Tibial artery (tissue), 4 donors: ENCODE measurements at regions not wholly inside any gene's neighbourhood (a gene's known extent, or its start where the extent isn't known, plus 50 kb on each side); places are given as distances from the start of the nearest gene placed in this dataset.
"Not testable (repeated sequence)": the region's sequence is repeated elsewhere in the genome, so short reads cannot be mapped to it uniquely, and the experiment has no call there.

Source experiments
- DNase-seq, 2 donors: peaks; one replicate each; pipeline ENCODE4 v3.0.0-alpha.2; 2019
- H3K27ac ChIP-seq, 2 donors: fragments of 200-600 bp; sonication (generic) in 1 of 2; 1 replicate in 1 of 2; 2 replicates in 1 of 2; pipeline ENCODE4 v1.5.1; 2018 to 2019; ENCODE audit warnings: mild to moderate bottlenecking in 1 of 2
- H3K27me3 ChIP-seq, 2 donors: fragments of 200-600 bp; sonication (generic) in 1 of 2; one replicate each; pipeline versions ENCODE4 v1.5.1 to v1.6.0; 2016 to 2019
- H3K36me3 ChIP-seq, 3 donors: fragments of 200-600 bp; sonication (generic) in 2 of 3; one replicate each; pipeline ENCODE4 v1.5.1; 2016 to 2019; ENCODE audit warnings: mild to moderate bottlenecking in 2 of 3
- H3K4me1 ChIP-seq, 4 donors: fragments of 200-600 bp; sonication (generic) in 2 of 4; 1 replicate in 3 of 4; 2 replicates in 1 of 4; pipeline ENCODE4 v1.5.1; 2016 to 2019
- H3K4me3 ChIP-seq, 2 donors: fragments of 200-600 bp; sonication (generic) in 1 of 2; 1 replicate in 1 of 2; 2 replicates in 1 of 2; pipeline ENCODE4 v1.5.1; 2018 to 2019; ENCODE audit warnings: mild to moderate bottlenecking in 2 of 2
- H3K9me3 ChIP-seq, 3 donors: fragments of 200-600 bp; sonication (generic) in 1 of 3; one replicate each; pipeline ENCODE4 v1.5.1; 2016 to 2019
- CTCF ChIP-seq, 2 experiments: fragments of 200-600 bp in 1 of 2; fragments of 450-650 bp in 1 of 2; IDR thresholded peaks; one replicate each; pipeline ENCODE4 v1.5.1; 2017 to 2019; ENCODE audit warnings: antibody characterized with exemption in 2 of 2, mild to moderate bottlenecking in 1 of 2, moderate library complexity in 1 of 2
- intact Hi-C: fragments of 100-400 bp; cut with DNase I; formaldehyde crosslinking; loops from one replicate; pipeline ENCODE4 v1.15.0; 2023; ENCODE audit warnings: low total_unique reads

GRCh38 chr1:220475608-220476007 lies 52.3 kb upstream of the MARK1 start:
- intact Hi-C loops, H3K27me3 ChIP-seq, H3K4me1 ChIP-seq, H3K27ac ChIP-seq, DNase-seq, H3K36me3 ChIP-seq, H3K4me3 ChIP-seq, H3K9me3 ChIP-seq: not testable (repeated sequence)

- intact Hi-C loops, H3K9me3 ChIP-seq, H3K27me3 ChIP-seq, H3K36me3 ChIP-seq, DNase-seq, H3K27ac ChIP-seq, H3K4me1 ChIP-seq, H3K4me3 ChIP-seq: not testable (repeated sequence)
Observed at GRCh38 chr1:220475141-220475540, 52.8 kb upstream of the MARK1 start.

GRCh38 chr1:220473440-220473839 lies 54.5 kb upstream of the MARK1 start:
- Histone ChIP-seq H3K36me3 (no peaks in the 10 kb centered on the region), H3K27ac (no peak overlapping the region), H3K27me3 (no peaks in the 10 kb centered on the region), H3K4me1 (no peaks in the 10 kb centered on the region), H3K9me3 (peaks cover 0 to 6% (median 0%) of the 10 kb centered on the region in 3 donors), H3K4me3 (no peak overlapping the region)
- intact Hi-C loops: no loop called here
- TF ChIP-seq CTCF (IDR thresholded peaks at IDR 0.05): no peak
- DNase-seq: no peak

GRCh38 chr1:220462752-220463151 lies 65.2 kb upstream of the MARK1 start:
- no peak for TF ChIP-seq CTCF (IDR thresholded peaks at IDR 0.05)
- no peak for DNase-seq
- Histone ChIP-seq H3K4me3 (no peak overlapping the region), H3K4me1 (peaks cover 0 to 15% (median 0%) of the 10 kb centered on the region in 4 donors), H3K27ac (no peak overlapping the region), H3K27me3 (no peaks in the 10 kb centered on the region), H3K36me3 (no peaks in the 10 kb centered on the region), H3K9me3 (no peaks in the 10 kb centered on the region)
- intact Hi-C loops: no loop called here

- DNase-seq: no peak
- H3K4me1 ChIP-seq: peaks cover 0 to 15% (median 0%) of the 10 kb centered on the region in 4 donors
- no peak overlapping the region for H3K27ac ChIP-seq
- no peak for TF ChIP-seq CTCF (IDR thresholded peaks at IDR 0.05)
- no peaks in the 10 kb centered on the region for H3K9me3 ChIP-seq
- H3K36me3 ChIP-seq: no peaks in the 10 kb centered on the region
- no peaks in the 10 kb centered on the region for H3K27me3 ChIP-seq
- intact Hi-C loops: no loop called here
- H3K4me3 ChIP-seq: no peak overlapping the region
Observed at GRCh38 chr1:220458936-220459335, 69.0 kb upstream of the MARK1 start.

GRCh38 chr1:220457957-220458609 lies 69.9 kb upstream of the MARK1 start:
- intact Hi-C loops: no loop called here
- H3K27me3 ChIP-seq: no peaks in the 10 kb centered on the region
- H3K4me3 ChIP-seq: no peak overlapping the region
- no peak for TF ChIP-seq CTCF (IDR thresholded peaks at IDR 0.05)
- no peak for DNase-seq
- H3K36me3 ChIP-seq: no peaks in the 10 kb centered on the region
- H3K27ac ChIP-seq: no peak overlapping the region
- peaks cover 0 to 15% (median 0%) of the 10 kb centered on the region in 4 donors for H3K4me1 ChIP-seq
- H3K9me3 ChIP-seq: no peaks in the 10 kb centered on the region

- Histone ChIP-seq H3K27ac (no peak overlapping the region), H3K4me3 (no peak overlapping the region), H3K27me3 (no peaks in the 10 kb centered on the region), H3K4me1 (peaks cover 0 to 15% (median 0%) of the 10 kb centered on the region in 4 donors), H3K36me3 (no peaks in the 10 kb centered on the region), H3K9me3 (no peaks in the 10 kb centered on the region)
- no peak for DNase-seq
- TF ChIP-seq CTCF (IDR thresholded peaks at IDR 0.05): no peak
- intact Hi-C loops: no loop called here
Observed at GRCh38 chr1:220455559-220455958, 72.4 kb upstream of the MARK1 start.
